K562 (cell line): ENCODE measurements at regions not wholly inside any gene's neighbourhood (a gene's known extent, or its start where the extent isn't known, plus 50 kb on each side); places are given as distances from the start of the nearest gene placed in this dataset.

Source experiments
- ATAC-seq: fragments of 200-7000 bp; cut with Tn5 transposase; 3 replicates; pipeline ENCODE4 v1.9.1; 2020; ENCODE audit warnings: moderate library complexity
- BruUV-seq: library from RNA; stranded (reverse); fragments of 400-500 nt; replicated peaks from 2 replicates; lab custom pipeline; 2021; lab: Mats Ljungman, UMichigan
- CTCF ChIA-PET: fragments of 300-600 bp; formaldehyde crosslinking; extraction: SDS; loops from one replicate; lab custom pipeline; 2021; ENCODE audit warnings: low intra/inter-chr PET ratio; lab: Yijun Ruan, JAX
- POLR2A ChIA-PET: fragments of 300-600, 350-650 bp; sonication (Branson Sonifier 250); formaldehyde crosslinking; extraction: SDS; loops from one replicate; lab custom pipeline; 2021; ENCODE audit warnings: antibody characterized with exemption, inconsistent platforms; lab: Yijun Ruan, JAX
- DNase-seq, 4 experiments: peaks; one replicate each; pipeline versions ENCODE4 v3.0.0 to v3.0.0-alpha.2; 2011 to 2018; ENCODE audit warnings: low spot score in 3 of 4, mixed read lengths in 3 of 4; ENCODE audit errors: extremely low read depth in 1 of 4
- FAIRE-seq: peaks from 2 replicates; lab custom pipeline; 2011; peaks lifted over from hg19 to GRCh38; lab: Jason Lieb, UNC
- H2AFZ ChIP-seq: 2 replicates; pipeline ENCODE4 v1.6.0; 2011; ENCODE audit warnings: low read depth, low read length, control low read depth, inconsistent platforms
- H3K27ac ChIP-seq: fragments of 200-600 bp; 3 replicates; pipeline ENCODE4 v1.8.0; 2011; ENCODE audit warnings: low read depth, mild to moderate bottlenecking, control low read depth, inconsistent platforms, low read length, moderate library complexity, mixed read lengths; ENCODE audit errors: extremely low read depth
- H3K27me3 ChIP-seq, 2 experiments: fragments of 300-600 bp in 1 of 2; 2 replicates in 1 of 2; 3 replicates in 1 of 2; pipeline versions ENCODE4 v1.6.0 to v1.8.0; 2011; ENCODE audit warnings: inconsistent platforms in 2 of 2, low read length in 2 of 2, mild to moderate bottlenecking in 1 of 2, mixed read lengths in 1 of 2, moderate library complexity in 1 of 2; ENCODE audit not compliant: control insufficient read depth in 2 of 2, insufficient read depth in 2 of 2
- H3K36me3 ChIP-seq: fragments of 300-600 bp; 3 replicates; pipeline ENCODE4 v1.8.0; 2011; ENCODE audit warnings: mild to moderate bottlenecking, low read length, inconsistent platforms; ENCODE audit not compliant: control insufficient read depth, insufficient read depth
- H3K4me1 ChIP-seq, 2 experiments: fragments of 200-600 bp in 1 of 2; replicated peaks in 1 of 2; 2 replicates in 1 of 2; 3 replicates in 1 of 2; pipeline versions ENCODE4 v1.5.1 to v1.8.0; 2011; ENCODE audit warnings: inconsistent platforms in 2 of 2, low read length in 2 of 2, mild to moderate bottlenecking in 1 of 2, mixed read lengths in 1 of 2, moderate library complexity in 1 of 2; ENCODE audit not compliant: control insufficient read depth in 2 of 2, insufficient read depth in 2 of 2
- H3K4me2 ChIP-seq: 2 replicates; pipeline ENCODE4 v1.6.1; 2011; ENCODE audit warnings: low read length, control low read depth, inconsistent platforms, mixed read lengths; ENCODE audit not compliant: insufficient read depth
- H3K4me3 ChIP-seq: fragments of 200-600 bp; sonication (generic), shearing (Covaris generic); 2 replicates; pipeline ENCODE4 v1.5.1; 2016; ENCODE audit warnings: control low read depth, inconsistent platforms
- H3K79me2 ChIP-seq: fragments of 200-600 bp; 3 replicates; pipeline ENCODE4 v1.8.0; 2011; ENCODE audit warnings: low read length, inconsistent platforms; ENCODE audit not compliant: control insufficient read depth, insufficient read depth
- H3K9ac ChIP-seq, 2 experiments: 2 replicates each; pipeline versions ENCODE4 v1.6.0 to v1.6.1; 2011; ENCODE audit warnings: low read depth in 2 of 2, low read length in 2 of 2, control low read depth in 1 of 2, inconsistent platforms in 1 of 2, mild to moderate bottlenecking in 1 of 2, mixed read lengths in 1 of 2; ENCODE audit not compliant: insufficient read depth in 1 of 2
- H3K9me1 ChIP-seq: one replicate; pipeline ENCODE4 v1.6.0; 2011; ENCODE audit warnings: inconsistent platforms, mild to moderate bottlenecking, low read length, moderate library complexity; ENCODE audit not compliant: control insufficient read depth, insufficient read depth
- H3K9me3 ChIP-seq: replicated peaks from 2 replicates; pipeline ENCODE4 v1.5.1; 2011; ENCODE audit warnings: low read depth, low read length, inconsistent platforms; ENCODE audit not compliant: control insufficient read depth, insufficient read depth
- H4K20me1 ChIP-seq: replicated peaks from 2 replicates; pipeline ENCODE4 v1.6.1; 2011; ENCODE audit warnings: low read length, inconsistent platforms, mixed read lengths; ENCODE audit not compliant: control insufficient read depth, insufficient read depth
- ZNF408 ChIP-seq: fragments of 250-450 bp; sonication (Bioruptor Pico); IDR thresholded peaks from 2 replicates; pipeline ENCODE4 v1.4.0; 2020; ENCODE audit warnings: low read depth, mild to moderate bottlenecking, moderate library complexity
- WGBS: fragments of 100-300 bp; shearing (Covaris generic); methylation state at CpG from one replicate; pipeline ENCODE4 v1.1.6; 2016; ENCODE audit warnings: low coverage, mixed read lengths; ENCODE audit not compliant: insufficient coverage; ENCODE audit errors: missing lambda C conversion rate; 5-methylcytosine and 5-hydroxymethylcytosine counted together
- in situ Hi-C: fragments of 300-500 bp; cut with MboI; formaldehyde crosslinking; loops from 4 replicates; pipeline ENCODE4 v1.15.0; 2018; ENCODE audit warnings: inconsistent platforms, mixed read lengths
- intact Hi-C: fragments of 100-400 bp; cut with micrococcal nuclease; formaldehyde crosslinking; loops from 2 replicates; pipeline ENCODE4 v1.14.2; 2022
- TF ChIP-seq, protein P1 (sequence below), 3 experiments: fragments of 200-800 bp in 1 of 3; fragments of 250-450 bp in 1 of 3; fragments of 450-650 bp in 1 of 3; sonication (Bioruptor Pico) in 1 of 3; sonication (Bioruptor generic) in 1 of 3; formaldehyde crosslinking in 1 of 3; IDR thresholded peaks; 2 replicates each; pipeline versions ENCODE4 v1.6.1 to v1.8.0; 2016 to 2022; ENCODE audit warnings: mild to moderate bottlenecking in 2 of 3, missing genetic modification characterization in 2 of 3, missing compliant biosample characterization in 1 of 3, moderate library complexity in 1 of 3

DNA sequence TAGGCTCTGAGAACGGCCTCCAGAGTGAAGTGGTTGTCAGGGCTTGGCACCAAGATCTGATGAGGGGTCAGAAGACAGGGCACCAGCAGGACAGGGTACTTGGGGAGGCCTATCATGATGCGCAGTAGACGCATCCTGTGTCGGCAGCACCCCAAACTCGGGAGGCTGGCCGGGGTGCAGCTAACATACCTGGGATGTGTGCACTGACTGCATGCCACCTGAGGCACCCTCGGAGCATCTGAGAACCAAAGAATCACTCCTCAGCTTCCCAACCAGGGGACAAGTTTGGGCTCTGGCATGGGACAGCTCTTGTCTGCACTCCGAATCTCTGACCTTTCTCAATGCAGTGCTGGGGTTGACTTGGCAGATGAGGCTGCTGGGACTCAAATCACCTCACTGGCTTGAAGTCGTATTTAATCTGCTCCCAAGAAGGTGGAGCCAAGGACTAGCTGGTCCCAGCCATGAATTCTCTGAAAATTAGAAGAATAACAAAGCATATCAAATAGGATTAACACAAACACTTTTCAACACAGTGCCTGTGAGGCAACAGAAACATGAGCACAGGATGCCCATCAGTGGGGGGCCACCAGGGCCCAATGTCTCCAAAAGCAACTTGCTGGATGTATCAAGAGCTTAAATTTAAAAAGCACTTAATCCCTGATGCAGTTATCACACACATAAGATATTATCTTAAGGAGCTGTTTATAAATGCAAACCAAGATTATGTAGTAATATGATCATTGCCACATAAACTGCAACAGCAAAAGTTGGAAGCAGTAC lies 348.8 kb downstream of the PREX1 start:
- intact Hi-C loops (no loop called here), in situ Hi-C loops (no loop called here)
- no peak for DNase-seq
- TF ChIP-seq ZNF408 = no peak
- TF ChIP-seq, protein P1, sequence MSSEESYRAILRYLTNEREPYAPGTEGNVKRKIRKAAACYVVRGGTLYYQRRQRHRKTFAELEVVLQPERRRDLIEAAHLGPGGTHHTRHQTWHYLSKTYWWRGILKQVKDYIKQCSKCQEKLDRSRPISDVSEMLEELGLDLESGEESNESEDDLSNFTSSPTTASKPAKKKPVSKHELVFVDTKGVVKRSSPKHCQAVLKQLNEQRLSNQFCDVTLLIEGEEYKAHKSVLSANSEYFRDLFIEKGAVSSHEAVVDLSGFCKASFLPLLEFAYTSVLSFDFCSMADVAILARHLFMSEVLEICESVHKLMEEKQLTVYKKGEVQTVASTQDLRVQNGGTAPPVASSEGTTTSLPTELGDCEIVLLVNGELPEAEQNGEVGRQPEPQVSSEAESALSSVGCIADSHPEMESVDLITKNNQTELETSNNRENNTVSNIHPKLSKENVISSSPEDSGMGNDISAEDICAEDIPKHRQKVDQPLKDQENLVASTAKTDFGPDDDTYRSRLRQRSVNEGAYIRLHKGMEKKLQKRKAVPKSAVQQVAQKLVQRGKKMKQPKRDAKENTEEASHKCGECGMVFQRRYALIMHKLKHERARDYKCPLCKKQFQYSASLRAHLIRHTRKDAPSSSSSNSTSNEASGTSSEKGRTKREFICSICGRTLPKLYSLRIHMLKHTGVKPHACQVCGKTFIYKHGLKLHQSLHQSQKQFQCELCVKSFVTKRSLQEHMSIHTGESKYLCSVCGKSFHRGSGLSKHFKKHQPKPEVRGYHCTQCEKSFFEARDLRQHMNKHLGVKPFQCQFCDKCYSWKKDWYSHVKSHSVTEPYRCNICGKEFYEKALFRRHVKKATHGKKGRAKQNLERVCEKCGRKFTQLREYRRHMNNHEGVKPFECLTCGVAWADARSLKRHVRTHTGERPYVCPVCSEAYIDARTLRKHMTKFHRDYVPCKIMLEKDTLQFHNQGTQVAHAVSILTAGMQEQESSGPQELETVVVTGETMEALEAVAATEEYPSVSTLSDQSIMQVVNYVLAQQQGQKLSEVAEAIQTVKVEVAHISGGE (CRISPR knock-in tag; IDR thresholded peaks at IDR 0.05) = 0 out of 6 replicates have a peak, but pooled peaks of 1 of the 3 experiments have one; percentile 11
- Histone ChIP-seq H3K9ac (no peak overlapping the region), H3K4me2 (no peak overlapping the region), H3K4me3 (no peak overlapping the region), H3K9me1 (no peaks in the 10 kb centered on the region), H4K20me1 (peaks cover 4% of the 10 kb centered on the region; the same call in 1 of the 2 replicates), H3K79me2 (no peaks in the 10 kb centered on the region), H3K27me3 (peaks cover 0 to 48% of the 10 kb centered on the region in 2 experiments; a peak in 2 of 5 replicates), H3K9me3 (no peaks in the 10 kb centered on the region), H3K27ac (no peak overlapping the region), H3K36me3 (no peaks in the 10 kb centered on the region), H3K4me1 (no peaks in the 10 kb centered on the region), H2AFZ (no peak overlapping the region)
- no TSS peak for BruUV-seq
- FAIRE-seq = no peak
- CTCF ChIA-PET = no interaction called here
- ATAC-seq = no peak
- 2% methylated on average over 9 of the region's 9 CpGs for WGBS
- POLR2A ChIA-PET = no interaction called here
